BLaER1 treated with 17β-estradiol and CSF1 and Interleukin-3, amounts not matched to agents 10 nM and 100 nM (cell line): ENCODE measurements at regions not wholly inside any gene's neighbourhood (a gene's known extent, or its start where the extent isn't known, plus 50 kb on each side); places are given as distances from the start of the nearest gene placed in this dataset.

ENCODE experiments used
- H3K27ac ChIP-seq, 11 experiments: shearing (Covaris generic); formaldehyde crosslinking; 2 replicates each; pipeline ENCODE4 v1.8.1; 2022
- H3K27me3 ChIP-seq, 11 experiments: shearing (Covaris generic); formaldehyde crosslinking; 2 replicates each; pipeline ENCODE4 v1.8.1; 2022
- H3K36me3 ChIP-seq, 11 experiments: shearing (Covaris generic); formaldehyde crosslinking; 2 replicates each; pipeline ENCODE4 v1.8.1; 2022
- H3K4me1 ChIP-seq, 10 experiments: shearing (Covaris generic); formaldehyde crosslinking; 2 replicates each; pipeline ENCODE4 v1.8.1; 2022
- H3K4me2 ChIP-seq, 11 experiments: shearing (Covaris generic); formaldehyde crosslinking; 2 replicates each; pipeline ENCODE4 v1.8.1; 2022
- H3K4me3 ChIP-seq, 10 experiments: shearing (Covaris generic); formaldehyde crosslinking; 2 replicates each; pipeline ENCODE4 v1.8.1; 2022
- H3K9ac ChIP-seq, 11 experiments: shearing (Covaris generic); formaldehyde crosslinking; 2 replicates each; pipeline ENCODE4 v1.8.1; 2022
- H3K9me3 ChIP-seq, 11 experiments: shearing (Covaris generic); formaldehyde crosslinking; replicated peaks in 1 of 11; 2 replicates each; pipeline ENCODE4 v1.8.1; 2022
- H4K20me1 ChIP-seq, 11 experiments: shearing (Covaris generic); formaldehyde crosslinking; 2 replicates each; pipeline ENCODE4 v1.8.1; 2022
- Cebpa-rat ChIP-seq, 11 experiments: shearing (Covaris generic); IDR thresholded peaks; 2 replicates each; pipeline ENCODE4 v1.8.1; 2022

- Histone ChIP-seq H3K27me3 (no peaks in the 10 kb centered on the region), H3K9me3 (peaks cover 0 to 6% (median 0%) of the 10 kb centered on the region in 11 experiments; a peak in 2 of 22 replicates), H4K20me1 (no peaks in the 10 kb centered on the region), H3K4me1 (no peaks in the 10 kb centered on the region), H3K4me3 (no peak overlapping the region), H3K9ac (no peak overlapping the region), H3K36me3 (no peaks in the 10 kb centered on the region), H3K4me2 (no peak overlapping the region), H3K27ac (no peak overlapping the region)
- TF ChIP-seq Cebpa-rat (IDR thresholded peaks at IDR 0.05): no peak
These were observed 160.1 kb downstream of the TENT4A start for GRCh38 chr5:6873359-6873758.

- Histone ChIP-seq H3K9ac (no peak overlapping the region), H3K27ac (no peak overlapping the region), H4K20me1 (no peaks in the 10 kb centered on the region), H3K27me3 (no peaks in the 10 kb centered on the region), H3K4me1 (no peaks in the 10 kb centered on the region), H3K4me3 (no peak overlapping the region), H3K9me3 (peaks cover 0 to 16% (median 0%) of the 10 kb centered on the region in 11 experiments; a peak in 4 of 22 replicates), H3K4me2 (no peak overlapping the region), H3K36me3 (no peaks in the 10 kb centered on the region)
- TF ChIP-seq Cebpa-rat (IDR thresholded peaks at IDR 0.05): no peak
These were observed 162.1 kb downstream of the TENT4A start for GRCh38 chr5:6875376-6875775.

GRCh38 chr5:6877986-6878828 is 165.0 kb downstream of the TENT4A start:
- Histone ChIP-seq H3K27ac (no peak overlapping the region), H3K9me3 (peaks cover 0 to 16% (median 0%) of the 10 kb centered on the region in 11 experiments; a peak in 4 of 22 replicates), H3K4me2 (no peak overlapping the region), H3K4me3 (no peak overlapping the region), H3K9ac (no peak overlapping the region), H3K4me1 (no peaks in the 10 kb centered on the region), H3K36me3 (no peaks in the 10 kb centered on the region), H3K27me3 (no peaks in the 10 kb centered on the region), H4K20me1 (no peaks in the 10 kb centered on the region)
- no peak for TF ChIP-seq Cebpa-rat (IDR thresholded peaks at IDR 0.05)

GRCh38 chr5:6885581-6885980 is 172.3 kb downstream of the TENT4A start:
- Histone ChIP-seq H3K4me3 (no peak overlapping the region), H3K27ac (no peak overlapping the region), H3K27me3 (no peaks in the 10 kb centered on the region), H3K4me1 (0 out of 20 replicates have a peak, but pooled peaks cover 0 to 7% (median 0%) of the 10 kb centered on the region in 10 experiments), H3K9ac (no peak overlapping the region), H4K20me1 (no peaks in the 10 kb centered on the region), H3K9me3 (peaks cover 32 to 57% (median 48%) of the 10 kb centered on the region in 11 experiments), H3K36me3 (peaks cover 0 to 5% (median 0%) of the 10 kb centered on the region in 11 experiments; a peak in 2 of 22 replicates), H3K4me2 (no peak overlapping the region)
- no peak for TF ChIP-seq Cebpa-rat (IDR thresholded peaks at IDR 0.05)

GRCh38 chr5:6886866-6887265 is 173.6 kb downstream of the TENT4A start:
- Histone ChIP-seq H3K4me2 (no peak overlapping the region; a peak in 1 of 22 replicates), H3K9ac (no peak overlapping the region), H3K4me1 (peaks cover 0 to 7% (median 0%) of the 10 kb centered on the region in 10 experiments; a peak in 1 of 20 replicates), H4K20me1 (no peaks in the 10 kb centered on the region), H3K27ac (peak overlapping the region in 1 of 11 experiments; percentile 14; a peak in 1 of 22 replicates), H3K4me3 (no peak overlapping the region), H3K9me3 (peaks cover 36 to 62% (median 48%) of the 10 kb centered on the region in 11 experiments), H3K36me3 (peaks cover 0 to 5% (median 0%) of the 10 kb centered on the region in 11 experiments; a peak in 2 of 22 replicates), H3K27me3 (no peaks in the 10 kb centered on the region)
- TF ChIP-seq Cebpa-rat (IDR thresholded peaks at IDR 0.05): no peak

- Histone ChIP-seq H3K4me1 (peaks cover 0 to 7% (median 0%) of the 10 kb centered on the region in 10 experiments; a peak in 1 of 20 replicates), H3K36me3 (peaks cover 0 to 5% (median 0%) of the 10 kb centered on the region in 11 experiments; a peak in 2 of 22 replicates), H4K20me1 (no peaks in the 10 kb centered on the region), H3K9ac (no peak overlapping the region), H3K27me3 (no peaks in the 10 kb centered on the region), H3K4me2 (no peak overlapping the region), H3K27ac (no peak overlapping the region), H3K4me3 (no peak overlapping the region; a peak in 1 of 20 replicates), H3K9me3 (peaks cover 36 to 63% (median 48%) of the 10 kb centered on the region in 11 experiments)
- no peak for TF ChIP-seq Cebpa-rat (IDR thresholded peaks at IDR 0.05)
These were observed 175.8 kb downstream of the TENT4A start for GRCh38 chr5:6889030-6889429.

- Histone ChIP-seq H3K4me2 (no peak overlapping the region), H3K36me3 (no peaks in the 10 kb centered on the region), H3K9me3 (peaks cover 0 to 12% (median 6%) of the 10 kb centered on the region in 11 experiments; a peak in 4 of 22 replicates), H3K9ac (no peak overlapping the region), H4K20me1 (no peaks in the 10 kb centered on the region), H3K4me1 (no peaks in the 10 kb centered on the region), H3K27ac (no peak overlapping the region), H3K4me3 (no peak overlapping the region), H3K27me3 (no peaks in the 10 kb centered on the region)
- TF ChIP-seq Cebpa-rat (IDR thresholded peaks at IDR 0.05): no peak
These were observed 186.0 kb downstream of the TENT4A start for GRCh38 chr5:6899221-6899620.

GRCh38 chr5:6900247-6901227 is 187.3 kb downstream of the TENT4A start:
- Histone ChIP-seq H3K36me3 (no peaks in the 10 kb centered on the region), H3K9ac (no peak overlapping the region), H4K20me1 (no peaks in the 10 kb centered on the region), H3K4me3 (no peak overlapping the region), H3K9me3 (peaks cover 0 to 12% (median 6%) of the 10 kb centered on the region in 11 experiments; a peak in 4 of 22 replicates), H3K27me3 (no peaks in the 10 kb centered on the region), H3K4me1 (no peaks in the 10 kb centered on the region), H3K4me2 (no peak overlapping the region), H3K27ac (no peak overlapping the region)
- no peak for TF ChIP-seq Cebpa-rat (IDR thresholded peaks at IDR 0.05)

GRCh38 chr5:6902094-6902493 is 188.9 kb downstream of the TENT4A start:
- Histone ChIP-seq H3K27ac (no peak overlapping the region), H3K36me3 (no peaks in the 10 kb centered on the region), H3K9ac (no peak overlapping the region), H3K9me3 (peaks cover 0 to 12% (median 4%) of the 10 kb centered on the region in 11 experiments; a peak in 4 of 22 replicates), H4K20me1 (no peaks in the 10 kb centered on the region), H3K4me1 (no peaks in the 10 kb centered on the region), H3K4me3 (no peak overlapping the region), H3K4me2 (no peak overlapping the region), H3K27me3 (no peaks in the 10 kb centered on the region)
- TF ChIP-seq Cebpa-rat (IDR thresholded peaks at IDR 0.05): no peak
